Mesendoderm (in vitro differentiated cells): ENCODE measurements at regions not wholly inside any gene's neighbourhood (a gene's known extent, or its start where the extent isn't known, plus 50 kb on each side); places are given as distances from the start of the nearest gene placed in this dataset.
A peak's percentile ranks its signal among the peaks of the same experiment; 100 is the strongest.

Experiments used
- DNase-seq: peaks from one replicate; pipeline ENCODE4 v3.0.0; 2013
- H2AK5ac ChIP-seq: 2 replicates; pipeline ENCODE4 v1.6.1; 2013; ENCODE audit warnings: low read length, inconsistent platforms
- H2BK120ac ChIP-seq: 2 replicates; pipeline ENCODE4 v1.6.1; 2013; ENCODE audit warnings: low read depth, mild to moderate bottlenecking, low read length, moderate library complexity, mixed read lengths
- H2BK15ac ChIP-seq: replicated peaks from 2 replicates; pipeline ENCODE4 v1.6.1; 2013; ENCODE audit warnings: low read depth, mild to moderate bottlenecking, moderate library complexity
- H2BK5ac ChIP-seq: 2 replicates; pipeline ENCODE4 v1.6.1; 2013; ENCODE audit warnings: low read length, inconsistent platforms
- H3K18ac ChIP-seq: 2 replicates; pipeline ENCODE4 v1.6.1; 2013; ENCODE audit warnings: mild to moderate bottlenecking, low read length, mixed read lengths
- H3K23ac ChIP-seq: one replicate; pipeline ENCODE4 v1.6.1; 2013; ENCODE audit warnings: low read length
- H3K27ac ChIP-seq: 2 replicates; pipeline ENCODE4 v1.5.1; 2013; ENCODE audit warnings: low read depth, mild to moderate bottlenecking, inconsistent platforms, low read length, moderate library complexity
- H3K27me3 ChIP-seq: 2 replicates; pipeline ENCODE4 v1.6.1; 2013; ENCODE audit warnings: low read length, control low read depth, mild to moderate bottlenecking, inconsistent platforms; ENCODE audit not compliant: insufficient read depth, poor library complexity
- H3K36me3 ChIP-seq: 2 replicates; pipeline ENCODE4 v1.6.1; 2013; ENCODE audit warnings: low read length, inconsistent platforms; ENCODE audit not compliant: control insufficient read depth, insufficient read depth
- H3K4ac ChIP-seq: one replicate; pipeline ENCODE4 v1.6.1; 2013; ENCODE audit warnings: low read depth, mild to moderate bottlenecking, low read length, moderate library complexity
- H3K4me1 ChIP-seq: 2 replicates; pipeline ENCODE4 v1.6.1; 2013; ENCODE audit warnings: low read depth, low read length, inconsistent platforms; ENCODE audit not compliant: control insufficient read depth
- H3K4me2 ChIP-seq: 2 replicates; pipeline ENCODE4 v1.6.1; 2013; ENCODE audit warnings: low read length
- H3K4me3 ChIP-seq: 2 replicates; pipeline ENCODE4 v1.5.1; 2013; ENCODE audit warnings: mild to moderate bottlenecking, low read length
- H3K56ac ChIP-seq: one replicate; pipeline ENCODE4 v1.6.1; 2013; ENCODE audit warnings: low read length
- H3K79me1 ChIP-seq: 2 replicates; pipeline ENCODE4 v1.6.1; 2013; ENCODE audit warnings: low read length, inconsistent platforms
- H3K79me2 ChIP-seq: 2 replicates; pipeline ENCODE4 v1.6.1; 2013; ENCODE audit warnings: mild to moderate bottlenecking, low read length; ENCODE audit not compliant: control insufficient read depth, insufficient read depth
- H3K9ac ChIP-seq: 2 replicates; pipeline ENCODE4 v1.6.1; 2013; ENCODE audit warnings: low read length, inconsistent platforms
- H4K5ac ChIP-seq: one replicate; pipeline ENCODE4 v1.6.1; 2013; ENCODE audit warnings: low read length
- H4K8ac ChIP-seq: one replicate; pipeline ENCODE4 v1.6.1; 2013; ENCODE audit warnings: low read depth, mild to moderate bottlenecking, control low read depth, low read length, moderate library complexity
- WGBS: extraction: QIAGEN DNeasy Blood & Tissue Kit; methylation state at CpG from one replicate; pipeline ENCODE4 v1.1.7; 2013; ENCODE audit warnings: low lambda C conversion rate, missing lambda C conversion rate; ENCODE audit not compliant: insufficient coverage; ENCODE audit errors: extremely low coverage; 5-methylcytosine and 5-hydroxymethylcytosine counted together

GRCh38 chr6:105760746-105761145 lies 325.4 kb upstream of the PRDM1 start:
- H3K18ac ChIP-seq, result no peak overlapping the region
- peaks cover 2% of the 10 kb centered on the region for H3K4me1 ChIP-seq
- H4K8ac ChIP-seq, result no peak overlapping the region
- H3K56ac ChIP-seq, result no peak overlapping the region
- no CpG with 5 or more reads among the region's 3 CpGs for WGBS
- no peaks in the 10 kb centered on the region for H3K79me2 ChIP-seq
- H2BK120ac ChIP-seq, result no peak overlapping the region
- no peak for DNase-seq
- no peak overlapping the region for H3K27ac ChIP-seq
- H3K79me1 ChIP-seq, result no peaks in the 10 kb centered on the region
- no peak overlapping the region for H3K4ac ChIP-seq
- no peak overlapping the region for H2BK5ac ChIP-seq
- H3K4me2 ChIP-seq, result no peak overlapping the region
- H3K27me3 ChIP-seq, result no peaks in the 10 kb centered on the region
- no peak overlapping the region for H2AK5ac ChIP-seq
- H4K5ac ChIP-seq, result no peak overlapping the region
- H3K23ac ChIP-seq, result no peak overlapping the region
- no peak overlapping the region for H3K9ac ChIP-seq
- no peak overlapping the region for H3K4me3 ChIP-seq
- no peaks in the 10 kb centered on the region for H3K36me3 ChIP-seq
- no peak overlapping the region for H2BK15ac ChIP-seq

- WGBS, result no CpG with 5 or more reads among the region's 4 CpGs
- no peaks in the 10 kb centered on the region for H3K79me2 ChIP-seq
- H3K27ac ChIP-seq, result no peak overlapping the region
These were observed 326.2 kb upstream of the PRDM1 start for GRCh38 chr6:105759946-105760345.

GRCh38 chr6:105759015-105759414 lies 327.1 kb upstream of the PRDM1 start:
- no peak overlapping the region for H3K27ac ChIP-seq
- no peak overlapping the region for H2BK120ac ChIP-seq
- no peak overlapping the region for H2AK5ac ChIP-seq
- no peak overlapping the region for H4K5ac ChIP-seq
- no peak overlapping the region for H3K4me3 ChIP-seq
- H3K27me3 ChIP-seq, result no peaks in the 10 kb centered on the region
- H3K56ac ChIP-seq, result no peak overlapping the region
- no peak overlapping the region for H3K9ac ChIP-seq
- no peaks in the 10 kb centered on the region for H3K36me3 ChIP-seq
- no peak overlapping the region for H3K4ac ChIP-seq
- no peak overlapping the region for H2BK5ac ChIP-seq
- no peak overlapping the region for H3K4me2 ChIP-seq
- no peak overlapping the region for H2BK15ac ChIP-seq
- no CpG with 5 or more reads among the region's 2 CpGs for WGBS
- peak overlapping the region; percentile 42 for H3K18ac ChIP-seq
- no peaks in the 10 kb centered on the region for H3K79me2 ChIP-seq
- H3K23ac ChIP-seq, result no peak overlapping the region
- peaks cover 2% of the 10 kb centered on the region for H3K4me1 ChIP-seq
- DNase-seq, result no peak
- H3K79me1 ChIP-seq, result no peaks in the 10 kb centered on the region
- H4K8ac ChIP-seq, result no peak overlapping the region

More at GRCh38 chr6:105759946-105760345, 326.2 kb upstream of the PRDM1 start:
- H3K4me3 ChIP-seq, result no peak overlapping the region
- H4K5ac ChIP-seq, result no peak overlapping the region
- no peak overlapping the region for H3K56ac ChIP-seq
- H2BK120ac ChIP-seq, result no peak overlapping the region
- H3K18ac ChIP-seq, result no peak overlapping the region
- no peak overlapping the region for H2AK5ac ChIP-seq
- H3K36me3 ChIP-seq, result no peaks in the 10 kb centered on the region
- H2BK5ac ChIP-seq, result no peak overlapping the region
- no peak overlapping the region for H4K8ac ChIP-seq
- peak overlapping the region; percentile 78 for H2BK15ac ChIP-seq
- H3K4ac ChIP-seq, result no peak overlapping the region
- DNase-seq, result no peak
- no peak overlapping the region for H3K23ac ChIP-seq
- no peaks in the 10 kb centered on the region for H3K79me1 ChIP-seq
- H3K4me2 ChIP-seq, result no peak overlapping the region
- no peaks in the 10 kb centered on the region for H3K27me3 ChIP-seq
- peaks cover 2% of the 10 kb centered on the region for H3K4me1 ChIP-seq
- no peak overlapping the region for H3K9ac ChIP-seq

GRCh38 chr6:105757512-105758200 lies 328.5 kb upstream of the PRDM1 start:
- no peak overlapping the region for H3K4me3 ChIP-seq
- H3K9ac ChIP-seq, result no peak overlapping the region
- H3K4me1 ChIP-seq, result peaks cover 7% of the 10 kb centered on the region
- no peak overlapping the region for H3K18ac ChIP-seq
- DNase-seq, result no peak
- H3K79me2 ChIP-seq, result no peaks in the 10 kb centered on the region
- H3K56ac ChIP-seq, result no peak overlapping the region
- no peak overlapping the region for H3K4ac ChIP-seq
- no peaks in the 10 kb centered on the region for H3K27me3 ChIP-seq
- H2BK120ac ChIP-seq, result no peak overlapping the region
- no peak overlapping the region for H3K27ac ChIP-seq
- H3K23ac ChIP-seq, result no peak overlapping the region
- H2BK5ac ChIP-seq, result no peak overlapping the region
- WGBS, result no CpG with 5 or more reads among the region's 5 CpGs
- no peaks in the 10 kb centered on the region for H3K79me1 ChIP-seq
- H3K36me3 ChIP-seq, result no peaks in the 10 kb centered on the region
- H4K8ac ChIP-seq, result no peak overlapping the region
- no peak overlapping the region for H2BK15ac ChIP-seq
- no peak overlapping the region for H4K5ac ChIP-seq
- H3K4me2 ChIP-seq, result no peak overlapping the region
- H2AK5ac ChIP-seq, result no peak overlapping the region

- Histone ChIP-seq H3K79me2 (no peaks in the 10 kb centered on the region), H2BK5ac (no peak overlapping the region), H3K79me1 (no peaks in the 10 kb centered on the region), H3K9ac (no peak overlapping the region), H3K18ac (no peak overlapping the region), H4K8ac (no peak overlapping the region), H3K4me2 (no peak overlapping the region), H2BK15ac (no peak overlapping the region), H3K56ac (no peak overlapping the region), H3K4me1 (peaks cover 7% of the 10 kb centered on the region), H3K27me3 (no peaks in the 10 kb centered on the region), H4K5ac (no peak overlapping the region), H3K27ac (no peak overlapping the region), H3K4me3 (no peak overlapping the region), H2BK120ac (no peak overlapping the region), H3K23ac (no peak overlapping the region), H2AK5ac (no peak overlapping the region), H3K4ac (no peak overlapping the region), H3K36me3 (no peaks in the 10 kb centered on the region)
- no CpG with 5 or more reads among the region's 4 CpGs for WGBS
- no peak for DNase-seq
These were observed 330.3 kb upstream of the PRDM1 start for GRCh38 chr6:105755885-105756284.
